ENCODE measurements at regions not wholly inside any gene's neighbourhood (a gene's known extent, or its start where the extent isn't known, plus 50 kb on each side); places are given as distances from the start of the nearest gene placed in this dataset.

GRCh38 chr11:39011797-39012196, 2413.8 kb upstream of the RAG2 start:
- H3K27me3 ChIP-seq, result no peaks in the 10 kb centered on the region
- intact Hi-C loops (cut with DNase I; ENCODE audit: low total_unique reads), result no loop called here
- H3K4me1 ChIP-seq, result no peaks in the 10 kb centered on the region
- no peak overlapping the region for H3K27ac ChIP-seq
- no peaks in the 10 kb centered on the region for H3K36me3 ChIP-seq
- TF ChIP-seq CTCF (IDR thresholded peaks at IDR 0.05) (no peak), POLR2A (IDR thresholded peaks at IDR 0.05) (no peak)
- H3K4me3 ChIP-seq, result no peak overlapping the region
- no peaks in the 10 kb centered on the region for H3K9me3 ChIP-seq
- DNase-seq, result no peak

DNA sequence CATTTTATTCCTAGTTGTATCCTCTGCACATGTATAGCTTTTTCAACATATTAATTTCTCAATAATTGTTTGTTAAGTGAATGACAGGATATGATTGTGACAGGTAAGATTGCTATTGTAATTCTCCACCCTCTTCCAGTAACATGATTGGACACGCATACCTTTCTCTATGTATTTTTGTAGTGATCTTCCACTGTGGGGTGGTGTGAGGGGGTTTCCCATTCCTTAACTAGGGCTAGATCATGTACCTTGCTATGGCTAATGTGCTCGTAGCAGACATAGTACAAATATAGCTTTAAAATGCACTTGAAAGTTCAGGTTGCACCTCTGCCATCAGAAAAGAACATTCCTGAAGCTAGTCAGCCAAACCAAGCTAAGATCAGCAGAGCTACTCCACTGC, 2392.8 kb upstream of the RAG2 start:
- TF ChIP-seq CTCF (IDR thresholded peaks at IDR 0.05) (no peak), POLR2A (IDR thresholded peaks at IDR 0.05) (no peak)
- no peaks in the 10 kb centered on the region for H3K9me3 ChIP-seq
- H3K36me3 ChIP-seq, result no peaks in the 10 kb centered on the region
- DNase-seq, result no peak
- intact Hi-C loops (cut with DNase I; ENCODE audit: low total_unique reads), result no loop called here
- H3K27me3 ChIP-seq, result no peaks in the 10 kb centered on the region
- no peak overlapping the region for H3K4me3 ChIP-seq
- no peak overlapping the region for H3K27ac ChIP-seq
- H3K4me1 ChIP-seq, result no peaks in the 10 kb centered on the region

DNA sequence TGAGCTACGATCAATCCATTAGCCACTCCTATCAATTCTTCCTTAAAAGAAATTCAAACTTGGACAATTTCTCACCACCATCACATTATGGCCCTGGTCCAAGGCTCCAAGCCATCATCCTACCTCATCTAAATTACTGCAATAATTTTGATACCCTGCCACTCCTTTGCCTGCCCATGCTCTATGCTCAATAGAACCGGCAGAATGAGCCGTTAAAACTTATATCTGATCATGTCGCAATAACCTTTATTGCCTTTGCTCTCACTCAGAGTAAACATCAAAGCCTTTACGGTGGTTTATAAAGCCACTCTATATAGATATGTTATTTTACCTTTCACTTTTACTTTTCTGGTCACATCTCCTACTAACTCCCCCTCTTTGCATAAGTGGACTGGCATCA, 2392.1 kb upstream of the RAG2 start:
- H3K4me3 ChIP-seq, result no peak overlapping the region
- TF ChIP-seq CTCF (IDR thresholded peaks at IDR 0.05) (no peak), POLR2A (IDR thresholded peaks at IDR 0.05) (no peak)
- H3K4me1 ChIP-seq, result no peaks in the 10 kb centered on the region
- DNase-seq, result no peak
- H3K9me3 ChIP-seq, result no peaks in the 10 kb centered on the region
- H3K36me3 ChIP-seq, result no peaks in the 10 kb centered on the region
- H3K27me3 ChIP-seq, result no peaks in the 10 kb centered on the region
- H3K27ac ChIP-seq, result no peak overlapping the region
- intact Hi-C loops (cut with DNase I; ENCODE audit: low total_unique reads), result no loop called here

DNA sequence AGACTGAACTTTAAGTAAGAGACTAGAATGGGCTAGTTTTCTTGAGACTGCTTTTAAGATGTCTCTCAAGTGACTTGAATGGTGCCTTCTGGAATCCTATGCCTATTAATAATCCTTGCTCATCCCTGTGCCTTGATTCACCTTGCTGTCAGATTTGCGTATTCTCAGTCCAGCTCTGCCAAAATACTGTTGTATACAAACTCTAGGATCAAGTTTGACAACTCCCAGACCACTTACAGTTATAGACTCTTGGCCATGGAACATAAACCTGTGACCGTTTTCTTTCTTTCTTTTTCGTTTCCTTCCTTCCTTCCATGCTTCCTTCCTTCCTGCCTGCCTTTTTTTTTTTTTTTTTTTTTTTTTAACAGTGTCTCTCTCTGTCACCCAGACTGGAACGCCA, 2390.9 kb upstream of the RAG2 start:
- no peaks in the 10 kb centered on the region for H3K9me3 ChIP-seq
- intact Hi-C loops (cut with DNase I; ENCODE audit: low total_unique reads), result no loop called here
- no peak overlapping the region for H3K4me3 ChIP-seq
- DNase-seq, result no peak
- H3K36me3 ChIP-seq, result no peaks in the 10 kb centered on the region
- no peak overlapping the region for H3K27ac ChIP-seq
- H3K4me1 ChIP-seq, result no peaks in the 10 kb centered on the region
- TF ChIP-seq CTCF (IDR thresholded peaks at IDR 0.05) (no peak), POLR2A (IDR thresholded peaks at IDR 0.05) (no peak)
- H3K27me3 ChIP-seq, result no peaks in the 10 kb centered on the region

DNA sequence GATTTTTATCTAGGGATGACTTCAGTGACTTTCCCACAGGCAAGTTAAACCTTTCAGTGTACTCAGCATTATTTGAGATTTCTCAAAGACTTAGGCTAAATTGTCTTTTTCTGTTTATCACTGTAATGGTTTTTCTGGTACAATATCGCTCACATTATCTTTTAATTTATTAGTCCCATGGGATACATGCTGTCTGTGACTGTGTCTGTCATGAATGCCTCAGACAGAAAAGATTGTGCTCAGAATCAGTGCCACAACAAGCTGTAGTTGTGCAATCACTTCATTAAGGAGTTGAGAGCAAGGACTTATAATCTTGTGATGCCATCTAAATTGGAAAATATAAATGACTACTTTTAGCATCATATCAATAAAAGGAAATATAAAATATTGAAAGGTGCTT, 2374.2 kb upstream of the RAG2 start:
- Histone ChIP-seq H3K27me3 (no peaks in the 10 kb centered on the region), H3K9me3 (no peaks in the 10 kb centered on the region), H3K4me3 (no peak overlapping the region), H3K27ac (no peak overlapping the region), H3K36me3 (no peaks in the 10 kb centered on the region), H3K4me1 (no peaks in the 10 kb centered on the region)
- no peak for DNase-seq
- intact Hi-C loops (cut with DNase I; ENCODE audit: low total_unique reads), result no loop called here
- TF ChIP-seq CTCF (IDR thresholded peaks at IDR 0.05) (no peak), POLR2A (IDR thresholded peaks at IDR 0.05) (no peak)

All from uterus (tissue), 3 donors.